ENCODE measurements at regions not wholly inside any gene's neighbourhood (a gene's known extent, or its start where the extent isn't known, plus 50 kb on each side); places are given as distances from the start of the nearest gene placed in this dataset.

DNA sequence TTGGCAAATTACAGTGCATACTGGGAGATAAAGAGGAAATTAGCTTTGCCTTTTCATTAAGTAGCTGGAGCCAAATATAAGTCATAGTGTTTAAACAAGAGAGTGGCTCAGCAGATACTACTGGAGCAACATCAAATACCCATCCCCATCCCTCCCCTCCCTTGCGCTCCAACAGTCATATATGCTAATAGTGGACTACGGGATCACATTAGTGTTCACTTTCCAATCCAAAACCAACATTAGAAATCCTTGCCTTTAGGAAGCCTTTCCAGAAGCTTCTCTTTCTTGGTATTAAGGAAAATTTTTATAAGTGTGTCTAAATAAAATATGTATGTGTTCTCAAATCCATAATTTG lies 1669.3 kb downstream of the SUCLG1 start:
- no peaks in the 10 kb centered on the region for H3K4me1 Mint-ChIP-seq (ENCODE audit: low read depth)
- H3K4me3 Mint-ChIP-seq = no peak overlapping the region
- POLR2A ChIA-PET = no interaction called here
- H3K27me3 Mint-ChIP-seq = no peaks in the 10 kb centered on the region
- CTCF ChIA-PET = no interaction called here
- Histone ChIP-seq H3K4me1 (ENCODE audit: insufficient read depth, low read length) (no peaks in the 10 kb centered on the region), H3K36me3 (ENCODE audit: insufficient read depth, low read length) (no peaks in the 10 kb centered on the region), H3K4me3 (ENCODE audit: low read length) (no peak overlapping the region), H3K9me3 (ENCODE audit: control insufficient read depth in 1 of 2, insufficient read depth in 1 of 2, low read length in 2 of 2) (peaks cover 0 to 4% of the 10 kb centered on the region in 2 experiments), H3K27ac (ENCODE audit: low read depth in 1 of 2, low read length in 2 of 2) (no peak overlapping the region), H3K27me3 (ENCODE audit: control insufficient read depth in 1 of 2, insufficient read depth in 2 of 2, low read length in 2 of 2) (no peaks in the 10 kb centered on the region)
- no peak for DNase-seq
- H3K9me3 Mint-ChIP-seq = peaks cover 5% of the 10 kb centered on the region
- H3K27ac Mint-ChIP-seq = no peak overlapping the region
- H3K36me3 Mint-ChIP-seq (ENCODE audit: low read depth) = no peaks in the 10 kb centered on the region
- intact Hi-C loops (cut with DNase I, micrococcal nuclease) = no loop called here
- ATAC-seq (ENCODE audit: poor library complexity) = no peak
- TF ChIP-seq, protein P1, sequence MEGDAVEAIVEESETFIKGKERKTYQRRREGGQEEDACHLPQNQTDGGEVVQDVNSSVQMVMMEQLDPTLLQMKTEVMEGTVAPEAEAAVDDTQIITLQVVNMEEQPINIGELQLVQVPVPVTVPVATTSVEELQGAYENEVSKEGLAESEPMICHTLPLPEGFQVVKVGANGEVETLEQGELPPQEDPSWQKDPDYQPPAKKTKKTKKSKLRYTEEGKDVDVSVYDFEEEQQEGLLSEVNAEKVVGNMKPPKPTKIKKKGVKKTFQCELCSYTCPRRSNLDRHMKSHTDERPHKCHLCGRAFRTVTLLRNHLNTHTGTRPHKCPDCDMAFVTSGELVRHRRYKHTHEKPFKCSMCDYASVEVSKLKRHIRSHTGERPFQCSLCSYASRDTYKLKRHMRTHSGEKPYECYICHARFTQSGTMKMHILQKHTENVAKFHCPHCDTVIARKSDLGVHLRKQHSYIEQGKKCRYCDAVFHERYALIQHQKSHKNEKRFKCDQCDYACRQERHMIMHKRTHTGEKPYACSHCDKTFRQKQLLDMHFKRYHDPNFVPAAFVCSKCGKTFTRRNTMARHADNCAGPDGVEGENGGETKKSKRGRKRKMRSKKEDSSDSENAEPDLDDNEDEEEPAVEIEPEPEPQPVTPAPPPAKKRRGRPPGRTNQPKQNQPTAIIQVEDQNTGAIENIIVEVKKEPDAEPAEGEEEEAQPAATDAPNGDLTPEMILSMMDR (IDR thresholded peaks at IDR 0.05) = no peak

DNA sequence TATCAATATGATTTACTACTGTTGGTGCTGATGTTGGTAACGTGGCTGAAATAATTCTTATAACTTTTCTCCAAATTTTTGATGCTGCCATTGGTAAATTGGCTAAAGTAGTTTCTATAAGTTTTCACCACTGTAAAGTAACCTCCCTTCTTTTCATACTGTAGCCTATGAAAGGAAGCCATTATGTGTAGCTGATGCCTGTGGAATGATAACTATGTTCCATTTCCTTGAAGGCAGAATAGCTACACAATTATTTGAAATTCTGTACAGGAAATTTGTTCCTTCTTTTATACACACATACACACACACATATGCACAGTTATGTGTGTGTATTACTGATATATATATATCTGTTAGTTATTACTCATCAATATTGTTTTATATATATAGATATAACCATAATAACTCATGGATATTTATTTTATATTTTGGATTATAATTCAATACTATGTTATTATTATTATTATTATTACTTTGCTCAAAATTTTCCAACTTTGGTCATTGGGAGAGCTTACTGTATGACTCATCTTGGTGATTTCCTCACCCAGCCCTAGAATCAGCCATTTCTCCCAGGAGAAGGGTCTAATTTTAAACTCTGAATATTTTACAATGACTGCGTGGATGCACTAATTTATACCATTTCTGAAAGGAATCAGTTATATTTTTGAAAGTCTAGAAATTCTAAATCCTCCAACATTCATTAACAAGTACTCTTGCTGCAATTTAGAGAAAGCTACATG lies 1677.7 kb downstream of the SUCLG1 start:
- POLR2A ChIA-PET = no interaction called here

DNA sequence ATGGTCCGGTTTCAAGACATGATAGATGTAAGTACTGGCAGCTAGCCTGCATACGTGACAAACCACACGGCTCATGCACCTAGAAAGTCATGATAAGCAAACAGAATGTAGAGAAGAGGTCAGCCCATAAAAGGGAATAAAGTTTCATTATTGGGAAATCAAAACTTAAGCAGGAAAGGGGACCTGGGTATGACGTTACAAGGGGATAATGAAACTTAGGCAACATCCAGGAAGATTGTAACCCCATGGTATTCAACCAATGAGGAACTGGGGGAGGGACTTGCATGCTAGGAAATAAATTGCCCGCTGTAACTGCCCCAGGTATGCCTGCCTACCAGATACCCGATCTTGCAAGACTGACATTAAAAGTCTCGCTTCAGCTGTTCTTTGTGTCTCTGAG lies 1679.0 kb downstream of the SUCLG1 start:
- Mint-ChIP-seq H3K9me3 (peaks cover 12% of the 10 kb centered on the region), H3K4me1 (ENCODE audit: low read depth) (no peaks in the 10 kb centered on the region), H3K27ac (no peak overlapping the region), H3K27me3 (no peaks in the 10 kb centered on the region), H3K36me3 (ENCODE audit: low read depth) (no peaks in the 10 kb centered on the region), H3K4me3 (no peak overlapping the region)
- intact Hi-C loops (cut with DNase I, micrococcal nuclease) = no loop called here
- TF ChIP-seq, protein P1 (IDR thresholded peaks at IDR 0.05) = no peak
- H3K4me3 ChIP-seq (ENCODE audit: low read length) = no peak overlapping the region
- POLR2A ChIA-PET = no interaction called here
- CTCF ChIA-PET = no interaction called here
- no peak for DNase-seq
- no peaks in the 10 kb centered on the region for H3K4me1 ChIP-seq (ENCODE audit: insufficient read depth, low read length)
- no peak for ATAC-seq (ENCODE audit: poor library complexity)
- no peaks in the 10 kb centered on the region for H3K9me3 ChIP-seq (ENCODE audit: control insufficient read depth in 1 of 2, insufficient read depth in 1 of 2, low read length in 2 of 2)
- H3K36me3 ChIP-seq (ENCODE audit: insufficient read depth, low read length) = no peaks in the 10 kb centered on the region
- no peaks in the 10 kb centered on the region for H3K27me3 ChIP-seq (ENCODE audit: control insufficient read depth in 1 of 2, insufficient read depth in 2 of 2, low read length in 2 of 2)
- H3K27ac ChIP-seq (ENCODE audit: low read depth in 1 of 2, low read length in 2 of 2) = no peak overlapping the region

More for the DNA sequence above, 1677.7 kb downstream of the SUCLG1 start:
- Mint-ChIP-seq H3K9me3 (peaks cover 7% of the 10 kb centered on the region), H3K4me3 (no peak overlapping the region), H3K36me3 (ENCODE audit: low read depth) (no peaks in the 10 kb centered on the region), H3K27ac (no peak overlapping the region), H3K27me3 (no peaks in the 10 kb centered on the region), H3K4me1 (ENCODE audit: low read depth) (no peaks in the 10 kb centered on the region)
- Histone ChIP-seq H3K4me1 (ENCODE audit: insufficient read depth, low read length) (no peaks in the 10 kb centered on the region), H3K36me3 (ENCODE audit: insufficient read depth, low read length) (no peaks in the 10 kb centered on the region), H3K27ac (ENCODE audit: low read depth in 1 of 2, low read length in 2 of 2) (no peak overlapping the region), H3K9me3 (ENCODE audit: control insufficient read depth in 1 of 2, insufficient read depth in 1 of 2, low read length in 2 of 2) (no peaks in the 10 kb centered on the region), H3K4me3 (ENCODE audit: low read length) (no peak overlapping the region), H3K27me3 (ENCODE audit: control insufficient read depth in 1 of 2, insufficient read depth in 2 of 2, low read length in 2 of 2) (no peaks in the 10 kb centered on the region)
- ATAC-seq (ENCODE audit: poor library complexity) = no peak
- no peak for DNase-seq
- TF ChIP-seq, protein P1 (IDR thresholded peaks at IDR 0.05) = no peak
- CTCF ChIA-PET = no interaction called here
- intact Hi-C loops (cut with DNase I, micrococcal nuclease) = no loop called here
